UCSD-AML1 (cell line): ENCODE measurements at regions not wholly inside any gene's neighbourhood (a gene's known extent, or its start where the extent isn't known, plus 50 kb on each side); places are given as distances from the start of the nearest gene placed in this dataset.

Experiments
- DNase-seq: peaks from one replicate; lab custom pipeline; 2025; ENCODE audit not compliant: unreplicated experiment; lab: John Stamatoyannopoulos, UW

- no peak for DNase-seq
These were observed 295.9 kb upstream of the ZNF608 start for GRCh38 chr5:125042261-125042890.

- DNase-seq = no peak
These were observed 297.4 kb upstream of the ZNF608 start for GRCh38 chr5:125043781-125044391.

DNA sequence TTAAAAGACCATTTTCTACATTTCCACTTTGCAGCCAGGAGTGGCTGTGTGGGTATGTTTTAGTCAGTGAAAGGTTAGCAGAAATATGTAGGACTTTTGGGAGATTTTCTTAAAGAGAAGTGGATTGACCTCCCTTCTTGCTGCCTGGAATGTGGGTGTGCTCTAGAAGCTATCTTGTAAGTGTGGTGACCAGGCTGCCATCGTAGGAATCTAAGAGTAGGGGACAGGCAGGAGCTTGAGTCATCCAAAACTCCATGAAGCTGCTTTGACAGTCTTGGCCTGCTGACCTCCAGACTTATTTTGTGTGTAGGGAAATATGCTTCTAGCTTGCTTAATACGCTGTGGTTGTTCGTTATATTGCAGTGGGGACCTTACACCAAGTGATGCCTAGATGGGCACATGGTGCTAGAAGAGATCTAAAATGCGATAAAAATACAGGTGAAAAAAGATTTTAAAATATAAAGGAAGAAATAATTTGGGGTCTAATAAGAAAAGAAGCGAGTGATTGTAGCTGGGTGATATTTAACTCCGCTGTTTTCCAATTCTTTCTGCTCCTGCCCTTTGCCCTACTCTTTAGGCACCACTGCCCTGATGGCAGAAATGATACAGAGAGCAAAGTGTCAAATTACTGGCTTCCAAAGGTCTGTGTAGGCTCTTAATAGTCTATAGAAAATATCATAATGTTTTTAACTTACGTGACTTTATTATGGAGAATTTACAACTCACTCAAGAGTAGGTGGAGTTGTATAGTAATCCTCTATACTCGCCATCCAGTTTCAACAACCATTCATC lies 298.2 kb upstream of the ZNF608 start:
- DNase-seq = no peak

- no peak for DNase-seq
These were observed 299.2 kb upstream of the ZNF608 start for GRCh38 chr5:125045646-125046045.

GRCh38 chr5:125046838-125047237 lies 300.4 kb upstream of the ZNF608 start:
- no peak for DNase-seq

- no peak for DNase-seq
These were observed 301.4 kb upstream of the ZNF608 start for GRCh38 chr5:125047871-125048270.

GRCh38 chr5:125049721-125050702 lies 303.6 kb upstream of the ZNF608 start:
- DNase-seq = no peak

DNA sequence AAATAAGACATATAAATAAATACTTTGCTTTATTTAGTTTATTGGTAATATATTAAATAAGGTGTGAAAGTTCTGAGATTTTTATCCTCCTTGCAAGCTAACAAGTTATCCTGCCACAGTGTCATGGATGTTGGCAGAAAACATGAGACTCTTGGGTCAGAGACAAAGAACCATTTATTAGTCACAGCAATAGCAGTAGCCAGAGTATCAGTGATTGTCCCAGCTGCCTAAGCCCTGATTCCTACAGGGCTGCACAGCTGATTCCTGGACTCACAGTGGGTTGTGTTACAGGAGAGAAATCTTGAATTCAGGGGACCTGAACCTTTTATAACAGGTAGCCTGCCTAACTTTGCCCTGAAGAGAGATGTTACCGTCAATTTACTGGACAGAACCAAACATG lies 304.5 kb upstream of the ZNF608 start:
- DNase-seq = no peak

GRCh38 chr5:125052584-125052983 lies 306.1 kb upstream of the ZNF608 start:
- no peak for DNase-seq

DNA sequence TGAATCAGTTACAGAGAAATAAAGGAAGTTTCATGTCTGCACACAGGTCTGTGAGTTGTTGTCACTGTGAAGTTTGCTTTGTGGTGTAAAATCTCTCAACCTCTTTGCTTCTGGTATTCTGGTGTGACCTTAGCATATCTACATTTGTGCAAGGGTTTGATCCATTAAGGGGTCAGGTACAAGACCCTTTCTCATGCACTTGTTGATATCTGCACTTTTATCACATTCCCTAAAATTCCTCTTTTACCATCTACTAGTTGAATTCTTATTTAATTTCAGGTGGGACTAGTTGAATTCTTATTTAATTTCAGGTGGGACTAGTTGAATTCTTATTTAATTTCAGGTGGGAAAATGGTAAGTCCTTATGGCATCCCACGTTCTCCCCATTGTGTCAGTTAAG lies 306.7 kb upstream of the ZNF608 start:
- DNase-seq = no peak

DNA sequence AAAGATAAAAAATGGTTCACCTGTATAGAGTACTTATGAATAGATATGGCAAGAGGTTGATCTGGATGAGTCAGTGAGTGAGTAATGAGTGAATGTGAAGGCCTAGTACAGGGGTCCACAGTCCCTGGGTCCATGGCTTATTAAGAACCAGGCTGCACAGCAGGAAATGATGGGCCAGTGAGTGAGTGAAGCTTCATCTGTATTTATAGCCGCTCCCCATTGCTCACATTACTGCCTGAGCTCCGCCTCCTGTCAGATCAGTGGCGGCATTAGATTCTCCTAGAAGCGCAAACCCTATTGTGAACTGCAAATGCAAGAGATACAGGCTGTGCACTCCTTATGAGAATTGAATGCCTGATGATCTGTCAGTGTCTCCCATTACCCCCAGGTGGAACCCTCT lies 307.7 kb upstream of the ZNF608 start:
- DNase-seq = no peak

DNA sequence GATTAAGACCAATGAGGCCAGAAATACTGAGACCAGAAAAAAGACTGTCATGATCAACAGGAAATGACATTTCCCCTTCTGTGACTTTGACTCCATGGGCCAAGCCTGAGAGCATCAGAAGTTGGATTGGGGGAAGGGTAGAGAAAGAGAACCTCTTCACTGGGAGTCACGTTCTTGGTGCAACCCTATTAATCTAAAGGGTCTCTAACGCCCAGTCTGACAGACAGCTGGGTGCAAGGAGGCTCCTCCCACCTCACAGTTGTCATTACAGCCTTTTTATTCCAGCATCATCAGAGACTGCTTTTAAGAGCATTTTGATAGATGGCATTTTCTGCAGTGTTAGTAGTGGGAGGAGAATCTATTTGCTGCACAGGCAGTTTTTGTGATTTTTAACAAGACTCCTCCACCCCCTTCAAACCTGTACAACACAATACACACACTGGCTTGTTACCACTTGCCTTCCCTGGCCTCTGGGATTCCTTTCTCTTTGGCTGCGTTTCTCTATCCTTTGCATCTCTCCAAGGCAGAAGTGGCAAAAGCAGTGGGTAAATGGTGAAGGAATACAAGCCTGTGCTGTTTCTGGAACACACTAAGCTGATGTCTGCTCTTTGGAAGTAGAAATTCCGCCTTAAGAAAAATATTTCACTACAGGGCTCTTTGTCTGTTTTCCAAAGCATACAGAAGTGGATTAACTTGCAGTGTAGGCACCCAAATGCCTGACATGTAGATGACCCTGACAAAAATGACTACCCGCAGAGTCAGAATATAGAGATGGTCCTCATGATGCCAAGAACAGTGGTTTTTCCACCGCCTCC lies 310.4 kb upstream of the ZNF608 start:
- no peak for DNase-seq

GRCh38 chr5:125057912-125058826 lies 311.7 kb upstream of the ZNF608 start:
- no peak for DNase-seq

- no peak for DNase-seq
These were observed 313.0 kb upstream of the ZNF608 start for GRCh38 chr5:125059255-125060002.

DNA sequence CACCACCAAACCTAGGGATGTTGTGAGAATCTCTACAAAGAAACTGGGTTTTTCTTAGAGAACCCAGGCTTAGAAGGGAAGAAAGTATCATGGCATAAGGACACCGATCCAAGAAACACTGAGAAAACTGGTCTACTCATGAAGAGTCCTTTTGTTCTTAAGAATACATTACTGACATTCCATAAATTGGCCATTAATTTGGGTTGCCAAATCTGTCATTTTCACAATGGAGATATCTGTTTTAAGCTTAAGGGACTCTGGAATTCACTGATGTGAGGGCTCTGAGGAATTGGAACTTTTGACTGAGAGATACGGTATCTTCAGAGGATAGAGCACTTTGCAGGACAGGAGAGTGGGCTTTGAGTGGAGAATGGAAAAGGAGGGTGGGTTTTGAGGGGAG lies 315.3 kb upstream of the ZNF608 start:
- DNase-seq = no peak

GRCh38 chr5:125064621-125065438 lies 318.4 kb upstream of the ZNF608 start:
- no peak for DNase-seq

- no peak for DNase-seq
These were observed 319.3 kb upstream of the ZNF608 start for GRCh38 chr5:125065741-125066140.

DNA sequence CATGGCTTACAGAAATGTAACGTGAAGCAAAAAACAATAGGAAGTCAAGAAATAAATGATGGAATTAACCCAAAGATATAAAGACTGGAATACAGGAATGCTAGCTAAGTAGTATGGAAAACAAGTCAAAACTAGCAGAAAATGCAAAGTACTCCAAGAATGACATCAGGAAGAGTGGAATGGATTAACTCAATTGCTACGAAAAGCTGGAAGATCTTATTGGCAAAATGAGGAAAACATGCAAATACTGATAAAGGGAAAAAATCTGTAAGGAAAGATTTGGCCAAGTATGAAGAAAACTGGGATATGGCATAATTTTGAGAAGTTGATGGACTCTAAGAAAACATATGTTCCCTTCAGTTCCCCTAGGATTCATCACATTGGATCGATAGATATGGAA lies 324.5 kb upstream of the ZNF608 start:
- DNase-seq = no peak
